ENCODE measurements at regions not wholly inside any gene's neighbourhood (a gene's known extent, or its start where the extent isn't known, plus 50 kb on each side); places are given as distances from the start of the nearest gene placed in this dataset.

- Mint-ChIP-seq H3K9me3 (no peaks in the 10 kb centered on the region), H3K36me3 (ENCODE audit: low read depth) (no peaks in the 10 kb centered on the region), H3K27ac (no peak overlapping the region), H3K4me3 (no peak overlapping the region), H3K4me1 (ENCODE audit: low read depth) (peaks cover 3% of the 10 kb centered on the region), H3K27me3 (peaks cover 8% of the 10 kb centered on the region)
Observed at GRCh38 chr12:131345521-131346436, 365.1 kb upstream of the SFSWAP start.

- Mint-ChIP-seq H3K27ac (no peak overlapping the region), H3K4me3 (no peak overlapping the region), H3K27me3 (peaks cover 8% of the 10 kb centered on the region), H3K9me3 (no peaks in the 10 kb centered on the region), H3K36me3 (ENCODE audit: low read depth) (no peaks in the 10 kb centered on the region), H3K4me1 (ENCODE audit: low read depth) (peaks cover 3% of the 10 kb centered on the region)
Observed at GRCh38 chr12:131346555-131347344, 364.1 kb upstream of the SFSWAP start.

GRCh38 chr12:131347345-131347714 is 363.6 kb upstream of the SFSWAP start:
- Mint-ChIP-seq H3K4me1 (ENCODE audit: low read depth) (peaks cover 3% of the 10 kb centered on the region), H3K27me3 (peaks cover 8% of the 10 kb centered on the region), H3K27ac (no peak overlapping the region), H3K9me3 (no peaks in the 10 kb centered on the region), H3K36me3 (ENCODE audit: low read depth) (no peaks in the 10 kb centered on the region), H3K4me3 (no peak overlapping the region)

GRCh38 chr12:131347732-131348131 is 363.2 kb upstream of the SFSWAP start:
- Mint-ChIP-seq H3K27ac (no peak overlapping the region), H3K4me1 (ENCODE audit: low read depth) (peaks cover 3% of the 10 kb centered on the region), H3K27me3 (peaks cover 8% of the 10 kb centered on the region), H3K36me3 (ENCODE audit: low read depth) (no peaks in the 10 kb centered on the region), H3K9me3 (no peaks in the 10 kb centered on the region), H3K4me3 (no peak overlapping the region)

GRCh38 chr12:131348231-131348630 is 362.7 kb upstream of the SFSWAP start:
- Mint-ChIP-seq H3K9me3 (no peaks in the 10 kb centered on the region), H3K4me1 (ENCODE audit: low read depth) (peaks cover 3% of the 10 kb centered on the region), H3K27ac (no peak overlapping the region), H3K4me3 (no peak overlapping the region), H3K36me3 (ENCODE audit: low read depth) (no peaks in the 10 kb centered on the region), H3K27me3 (peaks cover 8% of the 10 kb centered on the region)

GRCh38 chr12:131348646-131349045 is 362.2 kb upstream of the SFSWAP start:
- Mint-ChIP-seq H3K27me3 (peaks cover 8% of the 10 kb centered on the region), H3K4me3 (no peak overlapping the region)

GRCh38 chr12:131349397-131350127 is 361.3 kb upstream of the SFSWAP start:
- no peak overlapping the region for H3K27ac Mint-ChIP-seq
- H3K27me3 Mint-ChIP-seq, result peaks cover 8% of the 10 kb centered on the region
- H3K36me3 Mint-ChIP-seq (ENCODE audit: low read depth), result no peaks in the 10 kb centered on the region
- no peaks in the 10 kb centered on the region for H3K9me3 Mint-ChIP-seq
- H3K4me3 Mint-ChIP-seq, result no peak overlapping the region
- peaks cover 3% of the 10 kb centered on the region for H3K4me1 Mint-ChIP-seq (ENCODE audit: low read depth)

More at GRCh38 chr12:131348646-131349045, 362.2 kb upstream of the SFSWAP start:
- peaks cover 3% of the 10 kb centered on the region for H3K4me1 Mint-ChIP-seq (ENCODE audit: low read depth)
- no peaks in the 10 kb centered on the region for H3K36me3 Mint-ChIP-seq (ENCODE audit: low read depth)
- H3K9me3 Mint-ChIP-seq, result no peaks in the 10 kb centered on the region
- H3K27ac Mint-ChIP-seq, result no peak overlapping the region

- peaks cover 13% of the 10 kb centered on the region for H3K27me3 Mint-ChIP-seq
- no peak overlapping the region for H3K4me3 Mint-ChIP-seq
- H3K27ac Mint-ChIP-seq, result no peak overlapping the region
- no peaks in the 10 kb centered on the region for H3K9me3 Mint-ChIP-seq
- H3K36me3 Mint-ChIP-seq (ENCODE audit: low read depth), result no peaks in the 10 kb centered on the region
- H3K4me1 Mint-ChIP-seq (ENCODE audit: low read depth), result peaks cover 3% of the 10 kb centered on the region
Observed at GRCh38 chr12:131350943-131351318, 360.0 kb upstream of the SFSWAP start.

GRCh38 chr12:131351319-131352028 is 359.4 kb upstream of the SFSWAP start:
- peaks cover 3% of the 10 kb centered on the region for H3K4me1 Mint-ChIP-seq (ENCODE audit: low read depth)
- H3K36me3 Mint-ChIP-seq (ENCODE audit: low read depth), result no peaks in the 10 kb centered on the region
- H3K27me3 Mint-ChIP-seq, result peaks cover 18% of the 10 kb centered on the region
- no peak overlapping the region for H3K4me3 Mint-ChIP-seq
- no peak overlapping the region for H3K27ac Mint-ChIP-seq
- H3K9me3 Mint-ChIP-seq, result no peaks in the 10 kb centered on the region

- Mint-ChIP-seq H3K4me1 (ENCODE audit: low read depth) (peaks cover 3% of the 10 kb centered on the region), H3K27ac (no peak overlapping the region), H3K27me3 (peaks cover 22% of the 10 kb centered on the region), H3K36me3 (ENCODE audit: low read depth) (no peaks in the 10 kb centered on the region), H3K9me3 (no peaks in the 10 kb centered on the region), H3K4me3 (no peak overlapping the region)
Observed at GRCh38 chr12:131352296-131352900, 358.5 kb upstream of the SFSWAP start.

- Mint-ChIP-seq H3K4me1 (ENCODE audit: low read depth) (peaks cover 3% of the 10 kb centered on the region), H3K4me3 (no peak overlapping the region), H3K9me3 (no peaks in the 10 kb centered on the region), H3K27me3 (peaks cover 24% of the 10 kb centered on the region), H3K27ac (no peak overlapping the region), H3K36me3 (ENCODE audit: low read depth) (no peaks in the 10 kb centered on the region)
Observed at GRCh38 chr12:131353376-131353775, 357.5 kb upstream of the SFSWAP start.

- Mint-ChIP-seq H3K9me3 (no peaks in the 10 kb centered on the region), H3K27ac (no peak overlapping the region), H3K4me1 (ENCODE audit: low read depth) (peaks cover 3% of the 10 kb centered on the region), H3K36me3 (ENCODE audit: low read depth) (no peaks in the 10 kb centered on the region), H3K27me3 (peaks cover 28% of the 10 kb centered on the region), H3K4me3 (no peak overlapping the region)
Observed at GRCh38 chr12:131353826-131354225, 357.1 kb upstream of the SFSWAP start.

GRCh38 chr12:131355361-131356245 is 355.3 kb upstream of the SFSWAP start:
- no peaks in the 10 kb centered on the region for H3K36me3 Mint-ChIP-seq (ENCODE audit: low read depth)
- H3K4me3 Mint-ChIP-seq, result no peak overlapping the region
- H3K27ac Mint-ChIP-seq, result no peak overlapping the region
- H3K9me3 Mint-ChIP-seq, result no peaks in the 10 kb centered on the region
- H3K4me1 Mint-ChIP-seq (ENCODE audit: low read depth), result no peaks in the 10 kb centered on the region
- peaks cover 28% of the 10 kb centered on the region for H3K27me3 Mint-ChIP-seq
